HFFc6 (cell line): ENCODE measurements at regions not wholly inside any gene's neighbourhood (a gene's known extent, or its start where the extent isn't known, plus 50 kb on each side); places are given as distances from the start of the nearest gene placed in this dataset.

Source experiments
- DNase-seq: peaks from one replicate; pipeline ENCODE4 v3.0.0-alpha.2; 2018
- H3K27ac Mint-ChIP-seq: 2 replicates; pipeline ENCODE4 v1.8.0; 2020; ENCODE audit warnings: mild to moderate bottlenecking, mixed read lengths
- H3K27me3 Mint-ChIP-seq: 2 replicates; pipeline ENCODE4 v1.8.0; 2021; ENCODE audit warnings: mild to moderate bottlenecking, moderate library complexity, mixed read lengths; ENCODE audit not compliant: insufficient read depth
- H3K36me3 Mint-ChIP-seq: 2 replicates; pipeline ENCODE4 v1.8.0; 2021; ENCODE audit warnings: low read depth, mixed read lengths
- H3K4me1 Mint-ChIP-seq: 2 replicates; pipeline ENCODE4 v1.8.0; 2020; ENCODE audit warnings: low read depth, mixed read lengths
- H3K4me3 Mint-ChIP-seq: 2 replicates; pipeline ENCODE4 v1.8.0; 2020; ENCODE audit warnings: mild to moderate bottlenecking, moderate library complexity, mixed read lengths
- H3K9me3 Mint-ChIP-seq: 2 replicates; pipeline ENCODE4 v1.8.0; 2020; ENCODE audit warnings: mild to moderate bottlenecking, mixed read lengths
- TF ChIP-seq, protein P1 (sequence below): fragments of 200-600 bp; sonication (generic); IDR thresholded peaks from 2 replicates; pipeline ENCODE4 v1.5.0; 2021; ENCODE audit warnings: antibody characterized with exemption, mild to moderate bottlenecking

GRCh38 chr3:193903966-193904365 is 232.0 kb upstream of the HES1 start:
- H3K27ac Mint-ChIP-seq = no peak overlapping the region

GRCh38 chr3:193905541-193906396 is 230.2 kb upstream of the HES1 start:
- Mint-ChIP-seq H3K36me3 (no peaks in the 10 kb centered on the region), H3K27ac (no peak overlapping the region), H3K4me1 (no peaks in the 10 kb centered on the region), H3K27me3 (peaks cover 34% of the 10 kb centered on the region), H3K9me3 (peaks cover 7% of the 10 kb centered on the region; the same call in 1 of the 2 replicates), H3K4me3 (no peak overlapping the region)
- TF ChIP-seq, protein P1, sequence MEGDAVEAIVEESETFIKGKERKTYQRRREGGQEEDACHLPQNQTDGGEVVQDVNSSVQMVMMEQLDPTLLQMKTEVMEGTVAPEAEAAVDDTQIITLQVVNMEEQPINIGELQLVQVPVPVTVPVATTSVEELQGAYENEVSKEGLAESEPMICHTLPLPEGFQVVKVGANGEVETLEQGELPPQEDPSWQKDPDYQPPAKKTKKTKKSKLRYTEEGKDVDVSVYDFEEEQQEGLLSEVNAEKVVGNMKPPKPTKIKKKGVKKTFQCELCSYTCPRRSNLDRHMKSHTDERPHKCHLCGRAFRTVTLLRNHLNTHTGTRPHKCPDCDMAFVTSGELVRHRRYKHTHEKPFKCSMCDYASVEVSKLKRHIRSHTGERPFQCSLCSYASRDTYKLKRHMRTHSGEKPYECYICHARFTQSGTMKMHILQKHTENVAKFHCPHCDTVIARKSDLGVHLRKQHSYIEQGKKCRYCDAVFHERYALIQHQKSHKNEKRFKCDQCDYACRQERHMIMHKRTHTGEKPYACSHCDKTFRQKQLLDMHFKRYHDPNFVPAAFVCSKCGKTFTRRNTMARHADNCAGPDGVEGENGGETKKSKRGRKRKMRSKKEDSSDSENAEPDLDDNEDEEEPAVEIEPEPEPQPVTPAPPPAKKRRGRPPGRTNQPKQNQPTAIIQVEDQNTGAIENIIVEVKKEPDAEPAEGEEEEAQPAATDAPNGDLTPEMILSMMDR = no peak
- no peak for DNase-seq

More at GRCh38 chr3:193903966-193904365, 232.0 kb upstream of the HES1 start:
- H3K9me3 Mint-ChIP-seq = peaks cover 7% of the 10 kb centered on the region; the same call in 1 of the 2 replicates
- H3K4me1 Mint-ChIP-seq = no peaks in the 10 kb centered on the region
- no peak for DNase-seq
- peaks cover 32% of the 10 kb centered on the region for H3K27me3 Mint-ChIP-seq
- TF ChIP-seq, protein P1 = no peak
- no peaks in the 10 kb centered on the region for H3K36me3 Mint-ChIP-seq
- H3K4me3 Mint-ChIP-seq = no peak overlapping the region

DNA sequence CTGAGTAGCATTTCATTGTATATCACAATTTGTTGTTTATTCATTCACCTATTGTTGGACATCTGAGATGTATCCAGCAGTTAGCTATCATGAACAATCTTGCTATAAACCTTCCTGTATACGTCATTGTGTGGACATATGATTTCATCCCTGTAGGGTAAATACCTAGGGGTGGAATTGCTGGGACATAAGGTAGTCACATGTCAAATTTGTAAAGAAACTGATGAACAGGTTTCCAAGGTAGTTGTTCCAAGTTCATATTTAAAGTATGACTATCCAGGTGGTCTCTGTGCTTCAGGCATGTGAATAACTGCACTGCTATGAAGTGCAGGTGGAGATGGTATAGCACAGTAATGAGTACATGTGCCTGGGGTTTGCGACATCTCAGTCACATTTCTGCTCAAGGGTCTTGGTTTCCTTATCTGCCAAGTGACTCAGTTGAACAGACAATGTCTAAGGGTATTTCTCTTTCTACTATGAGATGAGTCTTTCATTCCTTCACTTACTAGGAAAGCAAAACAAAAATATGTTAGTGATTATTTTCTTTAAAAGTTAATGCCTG is 229.0 kb upstream of the HES1 start:
- DNase-seq = no peak
- Mint-ChIP-seq H3K27ac (no peak overlapping the region), H3K4me1 (no peaks in the 10 kb centered on the region), H3K4me3 (no peak overlapping the region), H3K36me3 (no peaks in the 10 kb centered on the region), H3K9me3 (peaks cover 7% of the 10 kb centered on the region; the same call in 1 of the 2 replicates), H3K27me3 (peaks cover 34% of the 10 kb centered on the region)
- TF ChIP-seq, protein P1 = no peak

GRCh38 chr3:193908181-193908744 is 227.7 kb upstream of the HES1 start:
- peaks cover 35% of the 10 kb centered on the region for H3K27me3 Mint-ChIP-seq
- no peaks in the 10 kb centered on the region for H3K36me3 Mint-ChIP-seq
- DNase-seq = no peak
- no peak overlapping the region for H3K27ac Mint-ChIP-seq
- H3K4me3 Mint-ChIP-seq = no peak overlapping the region
- TF ChIP-seq, protein P1 = no peak
- H3K9me3 Mint-ChIP-seq = peaks cover 7% of the 10 kb centered on the region; the same call in 1 of the 2 replicates
- no peaks in the 10 kb centered on the region for H3K4me1 Mint-ChIP-seq

DNA sequence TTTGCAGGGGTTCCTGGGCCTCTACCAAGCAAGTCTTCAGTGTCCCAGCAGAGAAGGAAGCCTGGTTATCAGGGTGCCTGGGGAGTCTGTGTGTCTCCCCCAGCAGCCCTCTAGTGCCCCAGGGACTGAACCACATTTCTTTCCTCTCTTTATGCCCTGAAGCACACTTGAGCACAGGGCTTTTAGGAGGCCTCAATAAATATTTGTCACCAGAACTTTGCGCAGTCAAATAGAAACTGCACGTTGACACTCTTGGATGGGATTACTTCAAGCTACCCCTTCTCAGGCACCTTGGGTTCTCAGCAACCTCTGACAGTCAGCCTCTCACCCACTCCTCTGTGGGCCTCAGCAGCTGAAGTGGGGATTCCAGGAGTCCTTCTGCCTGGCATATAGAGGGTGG is 226.6 kb upstream of the HES1 start:
- no peak overlapping the region for H3K27ac Mint-ChIP-seq
- H3K36me3 Mint-ChIP-seq = no peaks in the 10 kb centered on the region
- no peaks in the 10 kb centered on the region for H3K4me1 Mint-ChIP-seq
- peaks cover 7% of the 10 kb centered on the region; the same call in 1 of the 2 replicates for H3K9me3 Mint-ChIP-seq
- TF ChIP-seq, protein P1 = no peak
- H3K4me3 Mint-ChIP-seq = no peak overlapping the region
- peaks cover 33% of the 10 kb centered on the region for H3K27me3 Mint-ChIP-seq
- no peak for DNase-seq
